BLaER1 (cell line): ENCODE measurements at regions not wholly inside any gene's neighbourhood (a gene's known extent, or its start where the extent isn't known, plus 50 kb on each side); places are given as distances from the start of the nearest gene placed in this dataset.

ENCODE experiments used
- H3K27ac ChIP-seq: shearing (Covaris generic); formaldehyde crosslinking; 2 replicates; pipeline ENCODE4 v1.8.1; 2022
- H3K27me3 ChIP-seq: shearing (Covaris generic); formaldehyde crosslinking; 2 replicates; pipeline ENCODE4 v1.8.1; 2022
- H3K36me3 ChIP-seq: shearing (Covaris generic); formaldehyde crosslinking; 2 replicates; pipeline ENCODE4 v1.8.1; 2022
- H3K4me1 ChIP-seq: shearing (Covaris generic); formaldehyde crosslinking; 2 replicates; pipeline ENCODE4 v1.8.1; 2022
- H3K4me2 ChIP-seq: shearing (Covaris generic); formaldehyde crosslinking; 2 replicates; pipeline ENCODE4 v1.8.1; 2022
- H3K4me3 ChIP-seq: shearing (Covaris generic); formaldehyde crosslinking; 2 replicates; pipeline ENCODE4 v1.8.1; 2022
- H3K9ac ChIP-seq: shearing (Covaris generic); formaldehyde crosslinking; 2 replicates; pipeline ENCODE4 v1.8.1; 2022
- H3K9me3 ChIP-seq: shearing (Covaris generic); formaldehyde crosslinking; 2 replicates; pipeline ENCODE4 v1.8.1; 2022
- H4K20me1 ChIP-seq: shearing (Covaris generic); formaldehyde crosslinking; 2 replicates; pipeline ENCODE4 v1.8.1; 2022
- Cebpa-rat ChIP-seq: shearing (Covaris generic); IDR thresholded peaks from 2 replicates; pipeline ENCODE4 v1.8.1; 2022

GRCh38 chr16:18068477-18068876, 268.1 kb downstream of the NPIPA8 start:
- no peaks in the 10 kb centered on the region for H3K27me3 ChIP-seq

GRCh38 chr16:18062713-18063112, 273.8 kb downstream of the NPIPA8 start:
- no peak overlapping the region for H3K9ac ChIP-seq
- no peak for TF ChIP-seq Cebpa-rat

More at GRCh38 chr16:18068477-18068876, 268.1 kb downstream of the NPIPA8 start:
- no peak overlapping the region for H3K27ac ChIP-seq
- no peaks in the 10 kb centered on the region for H3K4me1 ChIP-seq
- H4K20me1 ChIP-seq = no peaks in the 10 kb centered on the region
- no peak for TF ChIP-seq Cebpa-rat
- no peak overlapping the region for H3K9ac ChIP-seq
- no peak overlapping the region for H3K4me3 ChIP-seq
- H3K9me3 ChIP-seq = no peaks in the 10 kb centered on the region
- no peaks in the 10 kb centered on the region for H3K36me3 ChIP-seq
- H3K4me2 ChIP-seq = no peak overlapping the region

GRCh38 chr16:18060351-18060750, 276.2 kb downstream of the NPIPA8 start:
- Histone ChIP-seq H3K27ac (no peak overlapping the region), H3K27me3 (no peaks in the 10 kb centered on the region), H4K20me1 (no peaks in the 10 kb centered on the region), H3K9ac (no peak overlapping the region), H3K4me3 (no peak overlapping the region), H3K4me2 (no peak overlapping the region), H3K4me1 (peaks cover 16% of the 10 kb centered on the region; the same call in 1 of the 2 replicates), H3K36me3 (no peaks in the 10 kb centered on the region), H3K9me3 (peaks cover 10% of the 10 kb centered on the region)
- TF ChIP-seq Cebpa-rat = no peak

More at GRCh38 chr16:18062713-18063112, 273.8 kb downstream of the NPIPA8 start:
- Histone ChIP-seq H4K20me1 (no peaks in the 10 kb centered on the region), H3K27ac (no peak overlapping the region), H3K4me3 (no peak overlapping the region), H3K36me3 (no peaks in the 10 kb centered on the region), H3K4me2 (no peak overlapping the region), H3K9me3 (peaks cover 10% of the 10 kb centered on the region), H3K27me3 (no peaks in the 10 kb centered on the region), H3K4me1 (peaks cover 16% of the 10 kb centered on the region; the same call in 1 of the 2 replicates)

- TF ChIP-seq Cebpa-rat = no peak
- Histone ChIP-seq H3K4me1 (peaks cover 16% of the 10 kb centered on the region; the same call in 1 of the 2 replicates), H3K4me2 (0 out of 2 replicates have a peak overlapping the region, but pooled peaks have one; percentile 12)
Observed at GRCh38 chr16:18059577-18059976, 277.0 kb downstream of the NPIPA8 start.

GRCh38 chr16:18059089-18059488, 277.4 kb downstream of the NPIPA8 start:
- Histone ChIP-seq H4K20me1 (no peaks in the 10 kb centered on the region), H3K27me3 (no peaks in the 10 kb centered on the region), H3K36me3 (no peaks in the 10 kb centered on the region), H3K27ac (no peak overlapping the region), H3K9ac (no peak overlapping the region), H3K4me3 (no peak overlapping the region), H3K4me2 (no peak overlapping the region), H3K9me3 (peaks cover 10% of the 10 kb centered on the region), H3K4me1 (peaks cover 16% of the 10 kb centered on the region; the same call in 1 of the 2 replicates)
- no peak for TF ChIP-seq Cebpa-rat

More at GRCh38 chr16:18059577-18059976, 277.0 kb downstream of the NPIPA8 start:
- Histone ChIP-seq H3K27me3 (no peaks in the 10 kb centered on the region), H3K9ac (no peak overlapping the region), H3K36me3 (no peaks in the 10 kb centered on the region), H4K20me1 (no peaks in the 10 kb centered on the region), H3K4me3 (no peak overlapping the region), H3K27ac (no peak overlapping the region), H3K9me3 (peaks cover 10% of the 10 kb centered on the region)

GRCh38 chr16:18055411-18055916, 281.1 kb downstream of the NPIPA8 start:
- no peak overlapping the region for H3K4me2 ChIP-seq
- H3K4me3 ChIP-seq = no peak overlapping the region
- H3K27me3 ChIP-seq = no peaks in the 10 kb centered on the region
- H4K20me1 ChIP-seq = no peaks in the 10 kb centered on the region
- H3K4me1 ChIP-seq = peaks cover 11% of the 10 kb centered on the region; the same call in 1 of the 2 replicates
- H3K9me3 ChIP-seq = peaks cover 10% of the 10 kb centered on the region
- H3K27ac ChIP-seq = no peak overlapping the region
- H3K36me3 ChIP-seq = no peaks in the 10 kb centered on the region
- no peak for TF ChIP-seq Cebpa-rat
- H3K9ac ChIP-seq = no peak overlapping the region

GRCh38 chr16:18050777-18051176, 285.8 kb downstream of the NPIPA8 start:
- Histone ChIP-seq H3K4me3 (no peak overlapping the region), H3K27ac (no peak overlapping the region), H3K27me3 (no peaks in the 10 kb centered on the region), H3K9ac (no peak overlapping the region), H4K20me1 (no peaks in the 10 kb centered on the region), H3K9me3 (no peaks in the 10 kb centered on the region), H3K4me1 (no peaks in the 10 kb centered on the region), H3K4me2 (no peak overlapping the region), H3K36me3 (no peaks in the 10 kb centered on the region)
- no peak for TF ChIP-seq Cebpa-rat

- Histone ChIP-seq H3K9me3 (no peaks in the 10 kb centered on the region), H3K4me3 (no peak overlapping the region), H3K36me3 (no peaks in the 10 kb centered on the region), H3K4me2 (no peak overlapping the region), H3K9ac (no peak overlapping the region), H3K27ac (no peak overlapping the region), H3K27me3 (no peaks in the 10 kb centered on the region), H3K4me1 (no peaks in the 10 kb centered on the region), H4K20me1 (no peaks in the 10 kb centered on the region)
- no peak for TF ChIP-seq Cebpa-rat
Observed at GRCh38 chr16:18050234-18050633, 286.3 kb downstream of the NPIPA8 start.

- Histone ChIP-seq H3K36me3 (no peaks in the 10 kb centered on the region), H3K4me3 (no peak overlapping the region)
- TF ChIP-seq Cebpa-rat = no peak
Observed at GRCh38 chr16:18049547-18050133, 286.9 kb downstream of the NPIPA8 start.

GRCh38 chr16:18048853-18049546, 287.5 kb downstream of the NPIPA8 start:
- Histone ChIP-seq H4K20me1 (no peaks in the 10 kb centered on the region), H3K9me3 (no peaks in the 10 kb centered on the region), H3K4me3 (no peak overlapping the region), H3K36me3 (no peaks in the 10 kb centered on the region), H3K4me1 (no peaks in the 10 kb centered on the region), H3K27ac (no peak overlapping the region), H3K27me3 (no peaks in the 10 kb centered on the region), H3K4me2 (no peak overlapping the region), H3K9ac (no peak overlapping the region)
- TF ChIP-seq Cebpa-rat = no peak

More at GRCh38 chr16:18049547-18050133, 286.9 kb downstream of the NPIPA8 start:
- Histone ChIP-seq H3K9me3 (no peaks in the 10 kb centered on the region), H3K27ac (no peak overlapping the region), H3K9ac (no peak overlapping the region), H3K4me2 (no peak overlapping the region), H4K20me1 (no peaks in the 10 kb centered on the region), H3K4me1 (no peaks in the 10 kb centered on the region), H3K27me3 (no peaks in the 10 kb centered on the region)
